Activated CD8-positive, alpha-beta T cell treated with anti-CD3 and anti-CD28 coated beads for 36 hours (primary cell): ENCODE measurements at regions not wholly inside any gene's neighbourhood (a gene's known extent, or its start where the extent isn't known, plus 50 kb on each side); places are given as distances from the start of the nearest gene placed in this dataset.

Experiments
- ATAC-seq: fragments of 200-7000 bp; cut with Tn5 transposase; one replicate; pipeline ENCODE4 v1.10.0; 2021; ENCODE audit warnings: mild to moderate bottlenecking, moderate library complexity
- CTCF ChIA-PET: fragments of 350-600 bp; sonication (Branson Sonifier 250); formaldehyde crosslinking; loops from one replicate; lab custom pipeline; 2021; ENCODE audit warnings: antibody characterized with exemption; lab: Charles Lee
- POLR2A ChIA-PET: fragments of 350-600 bp; sonication (Branson Sonifier 250); formaldehyde crosslinking; loops from one replicate; lab custom pipeline; 2021; ENCODE audit warnings: antibody characterized with exemption; lab: Charles Lee
- DNase-seq: peaks from one replicate; pipeline ENCODE4 v3.0.0-alpha.2; 2020
- H3K27ac Mint-ChIP-seq: one replicate; pipeline ENCODE4 v1.8.0; 2021; ENCODE audit warnings: mild to moderate bottlenecking, mixed read lengths
- H3K27me3 Mint-ChIP-seq: one replicate; pipeline ENCODE4 v1.8.0; 2021; ENCODE audit warnings: mixed read lengths
- H3K36me3 Mint-ChIP-seq: one replicate; pipeline ENCODE4 v1.8.0; 2021; ENCODE audit warnings: low read depth, mixed read lengths
- H3K4me1 Mint-ChIP-seq: one replicate; pipeline ENCODE4 v1.8.0; 2021; ENCODE audit warnings: low read depth, mixed read lengths
- H3K4me3 Mint-ChIP-seq: one replicate; pipeline ENCODE4 v1.8.0; 2021; ENCODE audit warnings: mild to moderate bottlenecking, moderate library complexity, mixed read lengths
- H3K9me3 Mint-ChIP-seq: one replicate; pipeline ENCODE4 v1.8.0; 2021; ENCODE audit warnings: mixed read lengths
- CTCF ChIP-seq: fragments of 200-600 bp; IDR thresholded peaks from one replicate; pipeline ENCODE4 v1.8.0; 2022; ENCODE audit warnings: antibody characterized with exemption, mild to moderate bottlenecking
- intact Hi-C: fragments of 100-400 bp; cut with micrococcal nuclease; formaldehyde crosslinking; loops from one replicate; pipeline ENCODE4 v1.10.0; 2022

- Mint-ChIP-seq H3K4me1 (no peaks in the 10 kb centered on the region), H3K4me3 (no peak overlapping the region), H3K27me3 (no peaks in the 10 kb centered on the region), H3K9me3 (no peaks in the 10 kb centered on the region), H3K27ac (no peak overlapping the region), H3K36me3 (no peaks in the 10 kb centered on the region)
- no peak for DNase-seq
- ChIA-PET POLR2A (no interaction called here), CTCF (no interaction called here)
- intact Hi-C loops: no loop called here
- ATAC-seq: no peak
- no peak for TF ChIP-seq CTCF
These were observed 72.1 kb upstream of the AVPR1A start for GRCh38 chr12:63223128-63223527.

- H3K36me3 Mint-ChIP-seq: no peaks in the 10 kb centered on the region
- POLR2A ChIA-PET: no interaction called here
- no peak for ATAC-seq
- H3K9me3 Mint-ChIP-seq: no peaks in the 10 kb centered on the region
- TF ChIP-seq CTCF: no peak
- H3K27me3 Mint-ChIP-seq: no peaks in the 10 kb centered on the region
- H3K4me1 Mint-ChIP-seq: no peaks in the 10 kb centered on the region
- no peak for DNase-seq
- CTCF ChIA-PET: no interaction called here
- H3K27ac Mint-ChIP-seq: no peak overlapping the region
- intact Hi-C loops: no loop called here
- H3K4me3 Mint-ChIP-seq: no peak overlapping the region
These were observed 71.6 kb upstream of the AVPR1A start for GRCh38 chr12:63222582-63222981.

GRCh38 chr12:63220921-63221320, 69.9 kb upstream of the AVPR1A start:
- intact Hi-C loops: no loop called here
- DNase-seq (no peak), ATAC-seq (no peak)
- Mint-ChIP-seq H3K4me1 (no peaks in the 10 kb centered on the region), H3K36me3 (no peaks in the 10 kb centered on the region), H3K9me3 (no peaks in the 10 kb centered on the region), H3K4me3 (no peak overlapping the region), H3K27me3 (no peaks in the 10 kb centered on the region), H3K27ac (no peak overlapping the region)
- CTCF ChIA-PET: no interaction called here
- no peak for TF ChIP-seq CTCF
- POLR2A ChIA-PET: no interaction called here

GRCh38 chr12:63212316-63212715, 61.3 kb upstream of the AVPR1A start:
- CTCF ChIA-PET: no interaction called here
- ATAC-seq: no peak

GRCh38 chr12:63208956-63209355, 58.0 kb upstream of the AVPR1A start:
- CTCF ChIA-PET: no interaction called here
- no peak overlapping the region for H3K4me3 Mint-ChIP-seq
- POLR2A ChIA-PET: no interaction called here
- H3K9me3 Mint-ChIP-seq: no peaks in the 10 kb centered on the region
- no peaks in the 10 kb centered on the region for H3K27me3 Mint-ChIP-seq
- intact Hi-C loops: no loop called here
- no peak for DNase-seq
- no peak for TF ChIP-seq CTCF
- H3K36me3 Mint-ChIP-seq: no peaks in the 10 kb centered on the region
- no peaks in the 10 kb centered on the region for H3K4me1 Mint-ChIP-seq
- no peak overlapping the region for H3K27ac Mint-ChIP-seq
- no peak for ATAC-seq

More at GRCh38 chr12:63212316-63212715, 61.3 kb upstream of the AVPR1A start:
- H3K9me3 Mint-ChIP-seq: no peaks in the 10 kb centered on the region
- H3K27ac Mint-ChIP-seq: no peak overlapping the region
- no peak for TF ChIP-seq CTCF
- no peaks in the 10 kb centered on the region for H3K27me3 Mint-ChIP-seq
- DNase-seq: no peak
- H3K4me1 Mint-ChIP-seq: no peaks in the 10 kb centered on the region
- POLR2A ChIA-PET: no interaction called here
- no peaks in the 10 kb centered on the region for H3K36me3 Mint-ChIP-seq
- no peak overlapping the region for H3K4me3 Mint-ChIP-seq
- intact Hi-C loops: no loop called here
